NCI-H2029 treated with DMSO at 0.1 percent for 48 hours (cell line): ENCODE measurements at regions not wholly inside any gene's neighbourhood (a gene's known extent, or its start where the extent isn't known, plus 50 kb on each side); places are given as distances from the start of the nearest gene placed in this dataset.
"Not testable (repeated sequence)": the region's sequence is repeated elsewhere in the genome, so short reads cannot be mapped to it uniquely, and the experiment has no call there.

ENCODE experiments used
- DNase-seq: peaks from one replicate; lab custom pipeline; 2025; lab: John Stamatoyannopoulos, UW

GRCh38 chr16:54808890-54809289 is 121.8 kb upstream of the IRX5 start:
- no peak for DNase-seq

- DNase-seq = no peak
These were observed 123.7 kb upstream of the IRX5 start for GRCh38 chr16:54806881-54807360.

DNA sequence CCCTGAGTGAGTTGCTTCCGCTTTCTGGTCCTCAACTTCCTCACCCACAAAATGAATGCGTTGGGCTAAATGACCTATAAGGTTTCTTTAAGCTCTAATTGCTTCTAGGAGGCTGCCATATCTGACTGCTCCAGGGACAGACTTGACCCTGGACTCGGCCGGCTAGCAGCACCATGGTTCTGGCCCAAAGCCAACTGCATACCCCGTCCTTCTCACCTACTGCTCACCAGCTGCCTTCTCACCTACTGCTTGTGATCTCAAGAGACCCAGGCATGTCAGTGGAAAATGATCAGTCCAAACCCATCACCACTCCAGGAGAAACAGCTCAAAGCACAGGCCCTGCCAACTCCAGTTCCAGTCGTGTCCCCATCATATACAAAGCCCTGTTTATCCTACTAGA is 124.3 kb upstream of the IRX5 start:
- DNase-seq = no peak

GRCh38 chr16:54805648-54806047 is 125.0 kb upstream of the IRX5 start:
- no peak for DNase-seq

GRCh38 chr16:54801057-54801844 is 129.4 kb upstream of the IRX5 start:
- no peak for DNase-seq

GRCh38 chr16:54798267-54798666 is 132.4 kb upstream of the IRX5 start:
- DNase-seq = no peak

DNA sequence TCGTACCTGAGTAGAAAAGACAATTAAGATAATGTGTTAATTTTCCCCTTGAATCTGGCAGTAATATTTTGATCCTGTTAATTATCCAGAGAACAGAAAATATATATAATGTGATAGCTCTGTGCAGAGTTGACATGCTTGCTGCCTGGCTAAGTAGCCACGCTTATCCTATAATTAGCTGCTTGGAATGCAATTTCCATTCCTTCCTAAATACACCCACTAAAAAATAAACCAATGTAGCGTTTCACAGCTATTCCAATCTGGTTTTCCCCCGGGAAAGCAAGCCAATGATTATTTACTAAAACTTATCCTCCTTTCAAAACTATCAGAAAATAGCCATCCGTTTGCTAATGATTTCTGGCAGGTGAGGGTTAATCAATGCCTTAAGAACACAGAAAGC is 134.5 kb upstream of the IRX5 start:
- no peak for DNase-seq

- no peak for DNase-seq
These were observed 137.9 kb upstream of the IRX5 start for GRCh38 chr16:54792811-54793210.

- no peak for DNase-seq
These were observed 143.6 kb upstream of the IRX5 start for GRCh38 chr16:54787045-54787444.

- DNase-seq = no peak
These were observed 146.7 kb upstream of the IRX5 start for GRCh38 chr16:54783980-54784379.

DNA sequence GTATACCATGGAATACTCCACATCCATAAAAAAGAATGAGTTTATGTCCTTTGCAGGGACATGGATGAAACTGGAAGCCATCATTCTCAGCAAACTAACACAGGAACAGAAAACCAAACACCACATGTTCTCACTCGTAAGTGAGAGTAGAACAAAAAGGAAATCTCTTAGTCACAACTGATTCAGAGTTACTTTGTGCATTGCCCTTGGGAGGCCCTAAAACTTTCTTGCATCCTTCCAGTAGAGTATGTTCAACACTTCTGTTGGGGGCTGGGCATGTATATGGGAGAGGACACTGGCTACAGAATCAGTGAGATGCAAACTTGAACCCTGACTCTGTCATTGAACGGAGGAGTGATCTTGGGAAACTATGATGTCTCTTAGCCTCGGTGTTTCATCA is 147.4 kb upstream of the IRX5 start:
- no peak for DNase-seq

- no peak for DNase-seq
These were observed 150.4 kb upstream of the IRX5 start for GRCh38 chr16:54780266-54780665.

DNA sequence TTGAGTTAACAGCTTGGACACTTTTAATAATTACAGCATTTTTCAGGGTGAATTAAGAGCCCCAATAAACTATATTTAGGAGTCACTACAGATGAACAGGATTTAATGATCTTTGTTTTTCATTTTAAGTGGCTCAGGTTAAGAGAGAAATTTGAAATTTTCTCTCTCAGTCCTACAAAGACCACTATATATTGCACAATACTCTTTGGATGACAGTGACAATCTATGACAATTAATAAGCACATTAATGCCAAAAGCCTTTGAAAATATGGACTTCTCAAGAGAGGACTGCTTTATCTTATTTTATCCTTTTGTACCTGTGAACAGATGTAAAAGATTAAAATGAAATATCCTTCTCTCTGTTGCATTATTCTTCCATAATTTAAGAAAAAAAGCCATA is 151.1 kb upstream of the IRX5 start:
- DNase-seq = no peak

DNA sequence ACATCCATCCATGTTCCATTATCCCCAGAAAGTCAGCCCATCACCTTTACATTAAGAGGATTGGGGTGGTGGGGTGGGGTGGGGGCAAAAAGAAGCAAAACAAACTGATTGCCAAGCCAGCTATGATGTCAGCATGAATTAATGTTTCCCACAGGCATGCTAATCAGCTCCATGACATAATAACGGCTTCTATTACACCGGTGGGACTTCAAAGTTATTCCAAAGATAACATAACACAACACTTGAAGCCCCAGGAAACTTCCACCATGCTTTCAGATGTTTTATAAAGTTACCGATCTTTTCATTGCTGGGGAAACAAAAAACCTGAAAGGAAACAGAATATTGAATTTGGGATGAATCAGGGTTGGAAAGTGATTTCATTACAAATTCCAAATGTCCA is 155.9 kb upstream of the IRX5 start:
- no peak for DNase-seq

GRCh38 chr16:54772400-54772799 is 158.3 kb upstream of the IRX5 start:
- DNase-seq = no peak

DNA sequence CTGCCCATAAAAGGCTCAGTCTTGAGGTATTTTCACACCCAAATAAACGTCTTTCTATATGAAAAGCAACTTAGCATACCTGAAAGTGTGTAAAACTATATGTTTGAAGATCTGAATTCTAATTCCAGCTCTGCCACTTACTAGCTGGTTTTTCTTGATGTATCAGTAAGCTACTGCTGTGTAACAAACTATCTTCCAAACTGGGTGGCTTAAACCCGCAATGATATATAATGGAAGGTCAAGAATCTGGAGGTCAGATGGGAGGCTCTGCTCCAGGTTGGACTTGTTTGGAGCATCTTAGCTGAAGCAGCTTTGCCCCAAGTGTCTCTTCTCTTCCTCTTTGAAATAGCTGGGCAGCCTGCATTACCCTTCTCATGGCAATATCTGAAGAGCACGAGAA is 164.3 kb upstream of the IRX5 start:
- DNase-seq = no peak

- no peak for DNase-seq
These were observed 180.4 kb upstream of the IRX5 start for GRCh38 chr16:54750249-54750648.

- DNase-seq = peak; percentile 31
These were observed 182.0 kb upstream of the IRX5 start for GRCh38 chr16:54748611-54749190.

- DNase-seq = no peak
These were observed 184.1 kb upstream of the IRX5 start for GRCh38 chr16:54746596-54746995.

- DNase-seq = no peak
These were observed 185.7 kb upstream of the IRX5 start for GRCh38 chr16:54744998-54745397.

DNA sequence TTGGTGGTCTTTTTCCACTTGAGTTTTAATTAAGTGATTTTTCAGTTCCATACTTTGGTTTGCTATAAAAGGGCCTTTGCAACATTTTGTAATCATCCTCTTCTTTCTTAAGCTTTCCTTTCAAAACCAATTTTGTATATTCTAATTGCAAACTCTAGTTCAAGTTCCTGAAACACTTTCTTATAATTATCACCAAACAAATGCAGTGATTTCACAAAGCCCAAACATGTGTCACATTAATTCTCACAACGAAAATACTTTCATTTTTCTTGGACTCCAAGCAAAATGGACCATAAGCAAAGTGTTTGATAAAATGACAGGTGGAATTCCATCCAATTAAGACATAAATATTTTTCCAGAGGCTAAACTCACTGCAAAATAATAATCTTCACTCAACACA is 188.2 kb upstream of the IRX5 start:
- no peak for DNase-seq

- no peak for DNase-seq
These were observed 191.3 kb upstream of the IRX5 start for GRCh38 chr16:54739381-54739780.

GRCh38 chr16:54734156-54734555 is 196.5 kb upstream of the IRX5 start:
- no peak for DNase-seq

DNA sequence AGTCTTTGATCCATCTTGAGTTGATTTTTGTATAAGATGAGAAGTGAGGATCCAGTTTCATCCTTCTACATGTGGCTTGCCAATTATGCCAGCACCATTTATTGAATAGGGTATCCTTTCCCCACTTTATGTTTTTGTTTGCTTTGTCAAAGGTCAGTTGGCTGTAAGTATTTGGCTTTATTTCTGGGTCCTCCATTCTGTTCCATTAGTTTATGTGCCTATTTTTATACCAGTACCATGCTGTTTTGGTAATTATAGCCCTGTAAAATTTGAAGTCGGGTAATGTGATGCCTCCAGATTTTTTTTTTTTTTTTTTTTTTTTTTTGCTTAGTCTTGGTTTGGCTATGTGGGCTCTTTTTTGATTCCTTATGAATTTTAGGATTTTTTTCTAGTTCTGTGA is 203.0 kb upstream of the IRX5 start:
- not testable (repeated sequence) for DNase-seq
